Gastrocnemius medialis (tissue), 4 donors: ENCODE measurements at regions not wholly inside any gene's neighbourhood (a gene's known extent, or its start where the extent isn't known, plus 50 kb on each side); places are given as distances from the start of the nearest gene placed in this dataset.

ENCODE experiments used
- POLR2A ChIP-seq, 2 donors: fragments of 450-650 bp; IDR thresholded peaks; one replicate each; pipeline ENCODE4 v1.6.1; 2017; ENCODE audit warnings: antibody characterized with exemption in 2 of 2, mild to moderate bottlenecking in 2 of 2, moderate library complexity in 2 of 2
- TF ChIP-seq, protein P1 (sequence below), 5 experiments: fragments of 450-650 bp in 3 of 5; fragments of 200-600 bp in 2 of 5; sonication (generic) in 2 of 5; IDR thresholded peaks in 4 of 5; conservative IDR thresholded peaks in 1 of 5; 1 replicate in 4 of 5; 2 replicates in 1 of 5; pipeline ENCODE4 v1.5.1; 2016 to 2019; ENCODE audit warnings: antibody characterized with exemption in 5 of 5, mild to moderate bottlenecking in 3 of 5, moderate library complexity in 3 of 5

DNA sequence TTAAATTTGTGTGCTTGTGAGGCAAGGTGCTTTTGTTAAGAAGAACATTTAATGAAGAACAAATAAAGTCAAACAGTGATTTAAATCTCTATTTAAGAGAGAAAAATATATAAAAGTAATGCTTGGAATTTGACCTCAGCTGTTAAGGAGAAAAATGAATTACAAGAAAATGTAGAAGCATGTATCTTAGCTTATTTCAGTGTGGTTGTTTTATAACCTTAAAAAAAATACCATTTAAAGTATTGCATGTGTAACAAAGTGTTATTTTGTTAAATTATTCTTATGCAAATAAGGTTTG lies 537.0 kb upstream of the SPRY2 start:
- TF ChIP-seq, protein P1, sequence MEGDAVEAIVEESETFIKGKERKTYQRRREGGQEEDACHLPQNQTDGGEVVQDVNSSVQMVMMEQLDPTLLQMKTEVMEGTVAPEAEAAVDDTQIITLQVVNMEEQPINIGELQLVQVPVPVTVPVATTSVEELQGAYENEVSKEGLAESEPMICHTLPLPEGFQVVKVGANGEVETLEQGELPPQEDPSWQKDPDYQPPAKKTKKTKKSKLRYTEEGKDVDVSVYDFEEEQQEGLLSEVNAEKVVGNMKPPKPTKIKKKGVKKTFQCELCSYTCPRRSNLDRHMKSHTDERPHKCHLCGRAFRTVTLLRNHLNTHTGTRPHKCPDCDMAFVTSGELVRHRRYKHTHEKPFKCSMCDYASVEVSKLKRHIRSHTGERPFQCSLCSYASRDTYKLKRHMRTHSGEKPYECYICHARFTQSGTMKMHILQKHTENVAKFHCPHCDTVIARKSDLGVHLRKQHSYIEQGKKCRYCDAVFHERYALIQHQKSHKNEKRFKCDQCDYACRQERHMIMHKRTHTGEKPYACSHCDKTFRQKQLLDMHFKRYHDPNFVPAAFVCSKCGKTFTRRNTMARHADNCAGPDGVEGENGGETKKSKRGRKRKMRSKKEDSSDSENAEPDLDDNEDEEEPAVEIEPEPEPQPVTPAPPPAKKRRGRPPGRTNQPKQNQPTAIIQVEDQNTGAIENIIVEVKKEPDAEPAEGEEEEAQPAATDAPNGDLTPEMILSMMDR (IDR thresholded peaks at IDR 0.05 in 4 of 5, conservative IDR thresholded peaks at IDR 0.05 in 1 of 5): no peak
- no peak for TF ChIP-seq POLR2A (IDR thresholded peaks at IDR 0.05)
